ENCODE measurements at regions not wholly inside any gene's neighbourhood (a gene's known extent, or its start where the extent isn't known, plus 50 kb on each side); places are given as distances from the start of the nearest gene placed in this dataset.
A peak's percentile ranks its signal among the peaks of the same experiment; 100 is the strongest.

DNA sequence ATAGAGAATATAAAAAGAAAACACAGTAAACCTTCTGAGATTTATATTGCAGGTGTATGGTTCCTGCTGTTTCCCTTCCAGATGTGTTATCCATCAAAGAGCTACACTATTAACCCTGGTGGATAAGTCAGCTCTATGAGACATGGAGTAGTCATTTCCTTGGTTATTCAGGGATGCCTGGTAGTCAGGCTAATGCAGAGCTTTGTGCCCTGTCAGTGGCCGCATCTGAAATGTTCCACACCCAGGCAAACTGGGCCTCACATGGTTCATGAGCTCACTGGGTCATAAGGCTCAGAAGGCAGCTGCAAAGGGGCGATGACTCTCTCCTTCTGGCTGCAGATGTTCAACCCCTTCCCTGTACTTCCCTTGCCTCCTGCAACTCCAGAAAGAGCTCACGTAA lies 473.6 kb downstream of the EPHA7 start:
- ATAC-seq (replicated peaks) (no peak), DNase-seq (no peak)
- H3K27me3 Mint-ChIP-seq: no peaks in the 10 kb centered on the region
- H3K9me3 Mint-ChIP-seq: peaks cover 0 to 3% of the 10 kb centered on the region in 2 donors
- no peak overlapping the region for H3K27ac Mint-ChIP-seq
- H3K36me3 Mint-ChIP-seq: no peaks in the 10 kb centered on the region
- no peaks in the 10 kb centered on the region for H3K4me1 Mint-ChIP-seq
- H3K4me3 Mint-ChIP-seq: no peak overlapping the region

DNA sequence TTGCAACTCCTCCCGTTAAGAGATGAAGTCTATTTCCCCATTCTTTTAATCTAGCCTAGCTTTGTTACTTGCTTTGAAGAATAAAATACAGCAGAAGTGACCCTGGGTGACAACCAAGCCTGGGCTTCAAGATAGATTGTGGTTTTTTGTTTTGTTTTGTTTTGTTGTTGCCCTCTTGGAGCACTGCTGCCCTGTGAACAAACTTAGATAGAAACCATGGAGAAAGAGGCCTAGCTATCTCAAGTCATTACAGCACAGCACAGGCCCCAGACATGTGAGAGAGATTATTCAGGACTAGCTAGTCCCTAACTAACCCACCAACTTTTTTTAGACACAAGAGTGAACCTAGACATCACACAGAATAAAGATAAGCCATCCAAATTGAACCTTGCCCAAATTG lies 475.2 kb downstream of the EPHA7 start:
- DNase-seq: no peak
- Mint-ChIP-seq H3K27ac (no peak overlapping the region), H3K36me3 (no peaks in the 10 kb centered on the region), H3K9me3 (peaks cover 0 to 1% of the 10 kb centered on the region in 2 donors), H3K4me1 (no peaks in the 10 kb centered on the region), H3K27me3 (no peaks in the 10 kb centered on the region), H3K4me3 (no peak overlapping the region)
- no peak for ATAC-seq (replicated peaks)

DNA sequence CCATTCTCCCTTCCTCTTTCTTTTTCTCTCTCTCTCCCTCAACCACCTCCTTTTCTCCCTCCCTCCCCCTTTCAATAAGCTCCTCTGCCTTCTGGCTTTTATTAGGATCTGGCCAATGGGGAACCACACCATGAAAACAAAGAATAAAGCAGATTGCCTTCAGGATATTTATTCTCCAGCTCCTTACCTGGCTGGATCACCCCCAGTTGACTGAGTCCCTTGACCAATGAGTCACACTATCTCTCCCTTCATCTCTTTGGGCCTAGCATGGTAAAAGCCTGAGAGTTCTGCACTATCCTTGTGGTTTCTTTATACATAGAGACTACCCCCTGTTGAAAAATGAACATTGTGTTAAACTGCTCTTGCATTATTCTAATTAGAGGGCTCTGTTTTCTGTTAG lies 476.8 kb downstream of the EPHA7 start:
- DNase-seq (no peak), ATAC-seq (replicated peaks) (no peak)
- Mint-ChIP-seq H3K27ac (no peak overlapping the region), H3K9me3 (peaks cover 0 to 1% of the 10 kb centered on the region in 2 donors), H3K4me1 (no peaks in the 10 kb centered on the region), H3K27me3 (no peaks in the 10 kb centered on the region), H3K4me3 (no peak overlapping the region), H3K36me3 (no peaks in the 10 kb centered on the region)

DNA sequence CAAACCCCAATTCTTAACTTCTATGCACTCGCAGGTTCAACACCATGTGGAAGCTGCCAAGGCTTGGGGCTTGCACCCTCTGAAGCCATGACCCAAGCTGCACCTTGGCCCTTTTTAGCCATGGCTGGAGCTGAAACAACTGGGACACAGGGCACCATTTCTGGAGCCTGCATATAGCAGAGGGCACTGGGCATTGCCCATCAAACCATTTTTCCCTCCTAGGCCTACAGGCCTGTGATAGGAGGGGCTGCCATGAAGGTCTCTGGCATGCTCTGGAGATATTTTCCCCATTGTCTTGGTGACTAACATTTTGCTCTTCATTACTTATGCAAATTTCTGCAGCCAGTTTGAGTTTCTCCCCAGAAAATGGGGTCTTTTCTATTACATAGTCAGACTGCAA lies 484.7 kb downstream of the EPHA7 start:
- DNase-seq (no peak), ATAC-seq (replicated peaks) (no peak)
- Mint-ChIP-seq H3K27me3 (no peaks in the 10 kb centered on the region), H3K27ac (no peak overlapping the region), H3K9me3 (peaks cover 5 to 13% of the 10 kb centered on the region in 2 donors), H3K4me3 (no peak overlapping the region), H3K36me3 (peaks cover 0 to 2% of the 10 kb centered on the region in 2 donors), H3K4me1 (no peaks in the 10 kb centered on the region)

GRCh38 chr6:92930171-92930570 lies 489.2 kb downstream of the EPHA7 start:
- ATAC-seq (replicated peaks) (no peak), DNase-seq (no peak)
- Mint-ChIP-seq H3K27ac (no peak overlapping the region), H3K4me3 (no peak overlapping the region), H3K9me3 (peaks cover 7 to 13% of the 10 kb centered on the region in 2 donors), H3K36me3 (peaks cover 0 to 2% of the 10 kb centered on the region in 2 donors), H3K4me1 (no peaks in the 10 kb centered on the region), H3K27me3 (no peaks in the 10 kb centered on the region)

DNA sequence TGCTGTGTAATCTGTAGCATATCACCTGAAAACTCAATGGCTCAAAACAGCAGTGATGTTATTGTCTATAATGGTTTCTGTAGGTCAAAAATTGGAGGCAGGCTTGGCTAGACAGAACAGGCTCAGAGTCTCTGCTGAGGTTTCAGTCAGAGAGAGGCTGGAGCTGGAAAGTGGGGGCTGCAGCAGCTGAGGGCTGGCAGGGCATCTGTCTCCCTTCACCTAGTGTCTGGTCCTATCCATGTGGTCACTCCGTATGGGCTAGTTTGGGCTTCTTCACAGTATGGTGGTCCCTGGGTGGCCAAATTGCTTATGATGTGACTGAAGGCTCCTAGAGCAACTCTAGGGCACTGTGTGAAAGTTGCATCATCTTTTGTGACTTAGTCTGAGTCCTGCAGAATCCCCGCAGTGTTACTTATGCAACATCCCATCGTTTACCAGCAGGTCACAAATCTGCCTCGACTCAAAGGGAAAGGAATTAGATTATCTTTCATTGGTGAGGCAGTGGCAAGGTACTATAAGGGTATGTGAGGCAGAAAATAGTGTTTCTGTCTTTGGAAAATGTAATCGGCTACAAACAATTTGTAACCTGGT lies 497.0 kb downstream of the EPHA7 start:
- no peaks in the 10 kb centered on the region for H3K4me1 Mint-ChIP-seq
- no peak overlapping the region for H3K4me3 Mint-ChIP-seq
- H3K36me3 Mint-ChIP-seq: no peaks in the 10 kb centered on the region
- peaks cover 0 to 4% of the 10 kb centered on the region in 2 donors for H3K9me3 Mint-ChIP-seq
- H3K27ac Mint-ChIP-seq: no peak overlapping the region
- ATAC-seq (replicated peaks): no peak
- no peak for DNase-seq
- H3K27me3 Mint-ChIP-seq: no peaks in the 10 kb centered on the region

- ATAC-seq (replicated peaks): peak in 1 of 2 donors; percentile 36
- DNase-seq: no peak
- Mint-ChIP-seq H3K4me1 (peaks cover 2 to 10% of the 10 kb centered on the region in 2 donors), H3K9me3 (peaks cover 1 to 3% of the 10 kb centered on the region in 2 donors), H3K27ac (no peak overlapping the region), H3K4me3 (no peak overlapping the region), H3K36me3 (no peaks in the 10 kb centered on the region), H3K27me3 (no peaks in the 10 kb centered on the region)
Observed at GRCh38 chr6:92915466-92915865, 503.9 kb downstream of the EPHA7 start.

GRCh38 chr6:92911301-92911700 lies 508.1 kb downstream of the EPHA7 start:
- Mint-ChIP-seq H3K27ac (no peak overlapping the region), H3K36me3 (no peaks in the 10 kb centered on the region)

GRCh38 chr6:92910646-92911045 lies 508.7 kb downstream of the EPHA7 start:
- DNase-seq (no peak), ATAC-seq (replicated peaks) (no peak)
- Mint-ChIP-seq H3K4me3 (no peak overlapping the region), H3K9me3 (peaks cover 1 to 3% of the 10 kb centered on the region in 2 donors), H3K27me3 (no peaks in the 10 kb centered on the region), H3K27ac (no peak overlapping the region), H3K36me3 (no peaks in the 10 kb centered on the region), H3K4me1 (peaks cover 2 to 5% of the 10 kb centered on the region in 2 donors)

More at GRCh38 chr6:92911301-92911700, 508.1 kb downstream of the EPHA7 start:
- Mint-ChIP-seq H3K27me3 (no peaks in the 10 kb centered on the region), H3K4me1 (peaks cover 2 to 10% of the 10 kb centered on the region in 2 donors), H3K4me3 (no peak overlapping the region), H3K9me3 (peaks cover 1 to 3% of the 10 kb centered on the region in 2 donors)
- no peak for ATAC-seq (replicated peaks)
- DNase-seq: no peak

DNA sequence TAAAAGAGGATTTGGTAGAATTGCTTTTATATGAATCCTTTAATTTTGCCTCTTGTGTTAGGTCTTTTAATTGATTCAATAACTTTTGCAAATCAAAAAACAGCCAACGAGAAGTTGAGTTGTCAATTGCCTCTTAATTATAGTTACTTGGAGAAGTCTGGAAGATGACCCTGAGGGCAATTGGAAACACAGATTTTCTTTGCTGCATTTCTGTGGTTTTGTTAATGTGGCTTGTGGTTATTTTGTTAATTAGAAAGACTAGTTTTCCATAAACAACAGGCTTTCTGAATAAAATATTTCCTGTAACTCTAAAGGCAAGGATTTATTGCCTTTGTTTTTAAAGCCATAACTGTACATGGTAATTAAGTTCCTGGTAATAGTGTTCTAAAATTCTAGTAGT lies 513.0 kb downstream of the EPHA7 start:
- Mint-ChIP-seq H3K27me3 (no peaks in the 10 kb centered on the region), H3K4me1 (no peaks in the 10 kb centered on the region), H3K36me3 (no peaks in the 10 kb centered on the region), H3K4me3 (no peak overlapping the region), H3K27ac (no peak overlapping the region), H3K9me3 (no peaks in the 10 kb centered on the region)
- ATAC-seq (replicated peaks) (no peak), DNase-seq (no peak)

- ATAC-seq (replicated peaks) (no peak), DNase-seq (no peak)
- no peaks in the 10 kb centered on the region for H3K36me3 Mint-ChIP-seq
- no peaks in the 10 kb centered on the region for H3K4me1 Mint-ChIP-seq
- no peak overlapping the region for H3K27ac Mint-ChIP-seq
- H3K27me3 Mint-ChIP-seq: no peaks in the 10 kb centered on the region
- peaks cover 0 to 5% of the 10 kb centered on the region in 2 donors for H3K9me3 Mint-ChIP-seq
- no peak overlapping the region for H3K4me3 Mint-ChIP-seq
Observed at GRCh38 chr6:92893741-92894140, 525.6 kb downstream of the EPHA7 start.

GRCh38 chr6:92892626-92893170 lies 526.7 kb downstream of the EPHA7 start:
- no peaks in the 10 kb centered on the region for H3K27me3 Mint-ChIP-seq
- peaks cover 3 to 6% of the 10 kb centered on the region in 2 donors for H3K9me3 Mint-ChIP-seq
- H3K4me1 Mint-ChIP-seq: no peaks in the 10 kb centered on the region
- no peak for DNase-seq
- no peak for ATAC-seq (replicated peaks)
- H3K4me3 Mint-ChIP-seq: no peak overlapping the region
- no peak overlapping the region for H3K27ac Mint-ChIP-seq
- no peaks in the 10 kb centered on the region for H3K36me3 Mint-ChIP-seq

DNA sequence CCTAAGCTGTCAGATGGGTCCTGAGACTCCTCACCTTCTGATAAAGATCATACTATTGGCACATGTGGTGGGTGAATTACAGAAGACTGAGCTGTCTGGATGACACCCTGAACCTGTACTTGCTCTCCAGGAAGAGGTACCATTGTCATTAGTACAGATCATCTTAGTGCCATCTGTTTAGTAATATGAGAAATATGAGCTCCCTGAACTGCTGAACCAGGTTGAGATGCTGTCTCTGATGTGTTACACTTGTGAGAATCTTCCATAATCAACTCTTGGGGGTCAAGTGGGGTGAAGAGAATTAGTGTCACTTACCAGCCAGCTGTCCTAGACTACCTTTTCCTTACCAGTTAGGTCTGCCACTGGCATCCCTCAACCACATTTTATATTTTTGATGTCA lies 531.0 kb downstream of the EPHA7 start:
- H3K27me3 Mint-ChIP-seq: no peaks in the 10 kb centered on the region
- no peak overlapping the region for H3K27ac Mint-ChIP-seq
- ATAC-seq (replicated peaks): no peak
- DNase-seq: no peak
- H3K9me3 Mint-ChIP-seq: peaks cover 12 to 15% of the 10 kb centered on the region in 2 donors
- no peak overlapping the region for H3K4me3 Mint-ChIP-seq
- no peaks in the 10 kb centered on the region for H3K36me3 Mint-ChIP-seq
- H3K4me1 Mint-ChIP-seq: no peaks in the 10 kb centered on the region

DNA sequence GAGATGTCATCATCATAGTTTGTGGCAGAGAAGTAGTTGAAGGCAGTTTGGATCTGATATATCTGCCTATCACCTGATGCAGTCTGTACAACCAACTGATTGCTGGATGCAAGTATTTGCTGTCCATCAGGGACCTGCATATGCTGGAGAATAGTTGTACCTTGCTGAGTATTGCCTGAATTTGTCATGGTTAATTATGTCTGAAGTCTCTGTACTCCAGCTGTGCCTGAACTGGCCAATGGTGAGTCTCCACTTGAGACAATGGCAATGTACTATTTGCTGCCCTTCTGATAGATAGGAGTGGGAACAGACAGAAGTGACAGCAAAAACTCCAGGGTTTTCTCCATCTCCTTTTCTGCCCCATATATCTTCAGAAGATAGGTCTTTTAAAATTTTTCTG lies 531.5 kb downstream of the EPHA7 start:
- H3K36me3 Mint-ChIP-seq: no peaks in the 10 kb centered on the region
- no peaks in the 10 kb centered on the region for H3K27me3 Mint-ChIP-seq
- H3K4me1 Mint-ChIP-seq: no peaks in the 10 kb centered on the region
- ATAC-seq (replicated peaks) (no peak), DNase-seq (no peak)
- H3K27ac Mint-ChIP-seq: no peak overlapping the region
- no peak overlapping the region for H3K4me3 Mint-ChIP-seq
- peaks cover 15 to 16% of the 10 kb centered on the region in 2 donors for H3K9me3 Mint-ChIP-seq

DNA sequence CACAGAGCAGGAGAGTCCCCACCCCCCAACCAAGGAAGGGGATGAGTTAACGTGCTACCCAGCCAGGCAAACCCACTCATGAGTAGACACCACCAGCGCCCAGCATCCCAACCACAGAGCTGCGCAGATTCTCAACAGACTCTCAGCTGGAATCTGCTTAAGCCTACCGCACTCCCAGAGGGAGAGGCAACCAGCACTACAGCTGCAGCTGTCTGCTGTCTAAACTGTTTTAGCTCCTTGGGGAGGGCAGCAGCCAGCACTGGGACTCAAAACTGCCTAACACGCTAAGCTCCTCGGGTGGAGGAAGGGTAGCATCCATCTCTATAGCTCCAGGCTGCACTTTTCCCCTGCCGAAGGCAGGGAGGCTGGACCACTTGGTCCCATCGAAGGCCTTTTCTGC lies 539.8 kb downstream of the EPHA7 start:
- DNase-seq (no peak), ATAC-seq (replicated peaks) (no peak)
- Mint-ChIP-seq H3K27me3 (no peaks in the 10 kb centered on the region), H3K9me3 (peaks cover 14 to 34% of the 10 kb centered on the region in 2 donors), H3K4me1 (no peaks in the 10 kb centered on the region), H3K36me3 (peaks cover 0 to 1% of the 10 kb centered on the region in 2 donors), H3K4me3 (no peak overlapping the region), H3K27ac (no peak overlapping the region)
